ENCODE measurements at regions not wholly inside any gene's neighbourhood (a gene's known extent, or its start where the extent isn't known, plus 50 kb on each side); places are given as distances from the start of the nearest gene placed in this dataset.

DNA sequence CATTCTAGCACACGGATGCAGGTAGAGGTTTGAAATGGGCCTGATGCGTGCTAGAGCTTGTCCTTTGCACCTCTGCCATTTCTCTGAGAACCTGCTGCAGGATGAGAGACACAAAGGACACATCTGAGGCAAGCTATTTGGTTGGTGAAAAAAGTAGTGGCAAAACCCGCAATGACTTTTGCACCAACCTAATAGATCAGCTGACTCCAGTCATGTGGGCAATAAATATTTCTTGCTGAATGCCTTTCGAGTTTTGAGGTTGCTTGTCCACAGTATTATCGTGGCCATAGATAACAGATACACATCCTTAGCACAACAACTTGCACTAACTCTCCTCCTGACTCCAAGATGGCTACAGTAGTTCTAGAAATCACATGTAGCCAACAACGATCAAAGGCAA lies 57.8 kb upstream of the ZNF423 start:
- Histone ChIP-seq H3K18ac (ENCODE audit: insufficient read length, low read depth, low read length) (no peak overlapping the region), H3K9ac (ENCODE audit: extremely low read depth, insufficient read length, low read length) (no peak overlapping the region), H3K9me3 (ENCODE audit: control insufficient read depth, low read depth, low read length) (no peaks in the 10 kb centered on the region), H2BK12ac (ENCODE audit: insufficient read length, low read depth, low read length) (no peak overlapping the region), H3K23me2 (ENCODE audit: insufficient read length, low read depth, low read length, poor library complexity, severe bottlenecking) (no peaks in the 10 kb centered on the region), H3K79me2 (ENCODE audit: insufficient read depth, low read length) (no peaks in the 10 kb centered on the region), H3K27me3 (ENCODE audit: insufficient read depth, low read length) (no peaks in the 10 kb centered on the region), H3K56ac (ENCODE audit: insufficient read length, low read depth, low read length) (no peak overlapping the region), H3K4me2 (ENCODE audit: insufficient read depth, insufficient read length, low read length) (no peak overlapping the region), H4K91ac (ENCODE audit: insufficient read length, low read depth, low read length) (no peak overlapping the region), H2AK5ac (ENCODE audit: insufficient read length, low read length) (no peak overlapping the region), H3K23ac (ENCODE audit: insufficient read length, low read depth, low read length) (no peak overlapping the region), H4K5ac (ENCODE audit: insufficient read length, low read depth, low read length) (no peak overlapping the region), H2BK20ac (ENCODE audit: low read depth, low read length, poor library complexity, severe bottlenecking) (no peak overlapping the region), H3K27ac (ENCODE audit: insufficient read length, low read depth, low read length) (no peak overlapping the region), H3K79me1 (ENCODE audit: insufficient read depth, low read depth, low read length, poor library complexity, severe bottlenecking) (no peaks in the 10 kb centered on the region), H2BK15ac (ENCODE audit: low read depth, low read length) (no peak overlapping the region), H2AFZ (ENCODE audit: low read length) (no peak overlapping the region), H3K4me1 (ENCODE audit: insufficient read depth, low read length) (no peaks in the 10 kb centered on the region), H2BK120ac (ENCODE audit: low read depth, low read length, poor library complexity, severe bottlenecking) (no peak overlapping the region), H3K14ac (ENCODE audit: insufficient read depth, low read length) (no peak overlapping the region), H2BK5ac (ENCODE audit: insufficient read length, low read length) (no peak overlapping the region), H3T11ph (ENCODE audit: low read length) (no peak overlapping the region), H4K20me1 (ENCODE audit: control insufficient read depth, insufficient read depth, insufficient read length) (no peaks in the 10 kb centered on the region), H4K8ac (replicated peaks; ENCODE audit: insufficient read length, low read depth, low read length) (no peak overlapping the region), H3K4ac (ENCODE audit: low read depth, low read length) (no peak overlapping the region)
- peaks cover 0 to 4% of the 10 kb centered on the region in 2 experiments; a peak in 1 of 5 replicates for H3K9me3 Mint-ChIP-seq
- TF ChIP-seq, protein P1, sequence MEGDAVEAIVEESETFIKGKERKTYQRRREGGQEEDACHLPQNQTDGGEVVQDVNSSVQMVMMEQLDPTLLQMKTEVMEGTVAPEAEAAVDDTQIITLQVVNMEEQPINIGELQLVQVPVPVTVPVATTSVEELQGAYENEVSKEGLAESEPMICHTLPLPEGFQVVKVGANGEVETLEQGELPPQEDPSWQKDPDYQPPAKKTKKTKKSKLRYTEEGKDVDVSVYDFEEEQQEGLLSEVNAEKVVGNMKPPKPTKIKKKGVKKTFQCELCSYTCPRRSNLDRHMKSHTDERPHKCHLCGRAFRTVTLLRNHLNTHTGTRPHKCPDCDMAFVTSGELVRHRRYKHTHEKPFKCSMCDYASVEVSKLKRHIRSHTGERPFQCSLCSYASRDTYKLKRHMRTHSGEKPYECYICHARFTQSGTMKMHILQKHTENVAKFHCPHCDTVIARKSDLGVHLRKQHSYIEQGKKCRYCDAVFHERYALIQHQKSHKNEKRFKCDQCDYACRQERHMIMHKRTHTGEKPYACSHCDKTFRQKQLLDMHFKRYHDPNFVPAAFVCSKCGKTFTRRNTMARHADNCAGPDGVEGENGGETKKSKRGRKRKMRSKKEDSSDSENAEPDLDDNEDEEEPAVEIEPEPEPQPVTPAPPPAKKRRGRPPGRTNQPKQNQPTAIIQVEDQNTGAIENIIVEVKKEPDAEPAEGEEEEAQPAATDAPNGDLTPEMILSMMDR (conservative IDR thresholded peaks at IDR 0.05): no peak
- H3K4me1 Mint-ChIP-seq: peaks cover 11% of the 10 kb centered on the region in 2 experiments
- DNase-seq: no peak
- H3K27me3 Mint-ChIP-seq (ENCODE audit: low read depth): peaks cover 13% of the 10 kb centered on the region
- no peaks in the 10 kb centered on the region for H3K36me3 Mint-ChIP-seq (ENCODE audit: insufficient read depth in 1 of 3, low read depth in 3 of 3)
- no peak overlapping the region for H3K4me3 Mint-ChIP-seq
- no peak overlapping the region; a peak in 1 of 7 replicates for H3K27ac Mint-ChIP-seq
- no CpG with 5 or more reads among the region's 6 CpGs for WGBS (ENCODE audit: extremely low coverage, insufficient read length, low lambda C conversion rate)

Data from H9 (cell line).